H9 (cell line): ENCODE measurements at regions not wholly inside any gene's neighbourhood (a gene's known extent, or its start where the extent isn't known, plus 50 kb on each side); places are given as distances from the start of the nearest gene placed in this dataset.

ENCODE experiments used
- DNase-seq: peaks from one replicate; pipeline ENCODE4 v3.0.0-alpha.2; 2017
- H2AFZ ChIP-seq: one replicate; pipeline ENCODE4 v1.6.1; 2013; ENCODE audit warnings: mild to moderate bottlenecking, low read length, control low read depth, moderate library complexity
- H2AK5ac ChIP-seq: 2 replicates; pipeline ENCODE4 v1.6.1; 2013; ENCODE audit warnings: low read length, control low read depth, mixed read lengths; ENCODE audit not compliant: insufficient read length
- H2BK120ac ChIP-seq: one replicate; pipeline ENCODE4 v1.6.1; 2013; ENCODE audit warnings: low read depth, mild to moderate bottlenecking, low read length, control low read depth, inconsistent platforms; ENCODE audit not compliant: poor library complexity, severe bottlenecking
- H2BK12ac ChIP-seq: 2 replicates; pipeline ENCODE4 v1.6.1; 2013; ENCODE audit warnings: low read length, control low read depth, mixed read lengths, low read depth; ENCODE audit not compliant: insufficient read length
- H2BK15ac ChIP-seq: 2 replicates; pipeline ENCODE4 v1.6.1; 2013; ENCODE audit warnings: low read depth, low read length, control low read depth
- H2BK20ac ChIP-seq: one replicate; pipeline ENCODE4 v1.6.1; 2013; ENCODE audit warnings: low read depth, mild to moderate bottlenecking, low read length, control low read depth, inconsistent platforms; ENCODE audit not compliant: poor library complexity, severe bottlenecking
- H2BK5ac ChIP-seq: 2 replicates; pipeline ENCODE4 v1.6.1; 2013; ENCODE audit warnings: low read length, control low read depth, mixed read lengths; ENCODE audit not compliant: insufficient read length
- H3K14ac ChIP-seq: 2 replicates; pipeline ENCODE4 v1.6.1; 2013; ENCODE audit warnings: low read length, control low read depth; ENCODE audit not compliant: insufficient read depth
- H3K18ac ChIP-seq: 2 replicates; pipeline ENCODE4 v1.6.1; 2013; ENCODE audit warnings: low read depth, mild to moderate bottlenecking, mixed read lengths, low read length, control low read depth; ENCODE audit not compliant: insufficient read length
- H3K23ac ChIP-seq: 2 replicates; pipeline ENCODE4 v1.6.1; 2013; ENCODE audit warnings: low read length, control low read depth, mixed read lengths, low read depth; ENCODE audit not compliant: insufficient read length
- H3K23me2 ChIP-seq: 2 replicates; pipeline ENCODE4 v1.6.1; 2013; ENCODE audit warnings: low read depth, mild to moderate bottlenecking, mixed read lengths, low read length, control low read depth; ENCODE audit not compliant: insufficient read length, poor library complexity, severe bottlenecking
- H3K27ac ChIP-seq: 2 replicates; pipeline ENCODE4 v1.5.1; 2013; ENCODE audit warnings: low read length, control low read depth, mixed read lengths, low read depth; ENCODE audit not compliant: insufficient read length
- H3K27me3 ChIP-seq: 2 replicates; pipeline ENCODE4 v1.6.1; 2013; ENCODE audit warnings: low read length, control low read depth, inconsistent platforms; ENCODE audit not compliant: insufficient read depth
- H3K4ac ChIP-seq: 2 replicates; pipeline ENCODE4 v1.6.1; 2013; ENCODE audit warnings: low read depth, mild to moderate bottlenecking, control low read depth, inconsistent platforms, low read length, moderate library complexity
- H3K4me1 ChIP-seq: 2 replicates; pipeline ENCODE4 v1.6.1; 2013; ENCODE audit warnings: low read length, control low read depth, inconsistent platforms; ENCODE audit not compliant: insufficient read depth
- H3K4me2 ChIP-seq: 2 replicates; pipeline ENCODE4 v1.6.1; 2013; ENCODE audit warnings: low read length, control low read depth, mixed read lengths; ENCODE audit not compliant: insufficient read length, insufficient read depth
- H3K56ac ChIP-seq: 2 replicates; pipeline ENCODE4 v1.6.1; 2013; ENCODE audit warnings: low read depth, mild to moderate bottlenecking, mixed read lengths, low read length, control low read depth; ENCODE audit not compliant: insufficient read length
- H3K79me1 ChIP-seq: 2 replicates; pipeline ENCODE4 v1.6.1; 2013; ENCODE audit warnings: low read depth, mild to moderate bottlenecking, moderate library complexity, low read length, control low read depth, inconsistent platforms; ENCODE audit not compliant: insufficient read depth, poor library complexity, severe bottlenecking
- H3K79me2 ChIP-seq: 2 replicates; pipeline ENCODE4 v1.6.1; 2013; ENCODE audit warnings: low read length, control low read depth, inconsistent platforms; ENCODE audit not compliant: insufficient read depth
- H3K9ac ChIP-seq: 2 replicates; pipeline ENCODE4 v1.6.1; 2013; ENCODE audit warnings: low read length, control low read depth, mixed read lengths; ENCODE audit not compliant: insufficient read length; ENCODE audit errors: extremely low read depth
- H3K9me3 ChIP-seq: one replicate; pipeline ENCODE4 v1.6.1; 2013; ENCODE audit warnings: low read depth, low read length, inconsistent platforms; ENCODE audit not compliant: control insufficient read depth
- H3T11ph ChIP-seq: one replicate; pipeline ENCODE4 v1.6.1; 2013; ENCODE audit warnings: mild to moderate bottlenecking, low read length, control low read depth, inconsistent platforms
- H4K20me1 ChIP-seq: one replicate; pipeline ENCODE4 v1.6.1; 2013; ENCODE audit not compliant: control insufficient read depth, insufficient read length, insufficient read depth
- H4K5ac ChIP-seq: 2 replicates; pipeline ENCODE4 v1.6.1; 2013; ENCODE audit warnings: low read depth, mild to moderate bottlenecking, mixed read lengths, low read length, control low read depth; ENCODE audit not compliant: insufficient read length
- H4K8ac ChIP-seq: replicated peaks from 2 replicates; pipeline ENCODE4 v1.6.1; 2013; ENCODE audit warnings: low read length, control low read depth, mixed read lengths, low read depth; ENCODE audit not compliant: insufficient read length
- H4K91ac ChIP-seq: 2 replicates; pipeline ENCODE4 v1.6.1; 2013; ENCODE audit warnings: low read depth, mild to moderate bottlenecking, moderate library complexity, mixed read lengths, low read length, control low read depth; ENCODE audit not compliant: insufficient read length
- H3K27ac Mint-ChIP-seq, 3 experiments: 2 replicates in 2 of 3; 3 replicates in 1 of 3; pipeline ENCODE4 v1.8.0; 2020 to 2021; ENCODE audit warnings: mixed read lengths in 3 of 3, mild to moderate bottlenecking in 1 of 3, moderate library complexity in 1 of 3
- H3K27me3 Mint-ChIP-seq: 2 replicates; pipeline ENCODE4 v1.8.0; 2021; ENCODE audit warnings: low read depth, mild to moderate bottlenecking, moderate library complexity, mixed read lengths
- H3K36me3 Mint-ChIP-seq, 3 experiments: 2 replicates in 2 of 3; 3 replicates in 1 of 3; pipeline ENCODE4 v1.8.0; 2020 to 2021; ENCODE audit warnings: low read depth in 3 of 3, mixed read lengths in 3 of 3; ENCODE audit not compliant: insufficient read depth in 1 of 3
- H3K4me1 Mint-ChIP-seq, 2 experiments: 2 replicates each; pipeline ENCODE4 v1.8.0; 2020; ENCODE audit warnings: mixed read lengths in 2 of 2
- H3K4me3 Mint-ChIP-seq, 2 experiments: 2 replicates in 1 of 2; 3 replicates in 1 of 2; pipeline ENCODE4 v1.8.0; 2020 to 2021; ENCODE audit warnings: mild to moderate bottlenecking in 2 of 2, mixed read lengths in 2 of 2, moderate library complexity in 1 of 2
- H3K9me3 Mint-ChIP-seq, 2 experiments: 2 replicates in 1 of 2; 3 replicates in 1 of 2; pipeline ENCODE4 v1.8.0; 2020; ENCODE audit warnings: mild to moderate bottlenecking in 2 of 2, mixed read lengths in 2 of 2, moderate library complexity in 1 of 2
- CTCF ChIP-seq: fragments of 200-600 bp; sonication (generic); conservative IDR thresholded peaks from 3 replicates; pipeline ENCODE4 v1.8.0; 2021; ENCODE audit warnings: antibody characterized with exemption, mild to moderate bottlenecking
- WGBS: extraction: QIAGEN DNeasy Blood & Tissue Kit; methylation state at CpG from one replicate; pipeline ENCODE4 v1.1.7; 2013; ENCODE audit warnings: missing lambda C conversion rate, low lambda C conversion rate, mixed read lengths; ENCODE audit not compliant: insufficient read length; ENCODE audit errors: extremely low coverage; 5-methylcytosine and 5-hydroxymethylcytosine counted together

- Histone ChIP-seq H2BK5ac (no peak overlapping the region), H3K9me3 (no peaks in the 10 kb centered on the region), H4K20me1 (no peaks in the 10 kb centered on the region), H3K4me2 (no peak overlapping the region), H3K79me1 (no peaks in the 10 kb centered on the region), H4K91ac (no peak overlapping the region), H2BK120ac (no peak overlapping the region), H4K5ac (no peak overlapping the region), H2BK15ac (no peak overlapping the region), H4K8ac (no peak overlapping the region), H3K79me2 (no peaks in the 10 kb centered on the region), H3K4me1 (no peaks in the 10 kb centered on the region), H3K18ac (no peak overlapping the region), H3K27me3 (no peaks in the 10 kb centered on the region), H3K27ac (no peak overlapping the region), H3K23ac (no peak overlapping the region), H2AK5ac (no peak overlapping the region), H2AFZ (no peak overlapping the region), H3K23me2 (peaks cover 3% of the 10 kb centered on the region), H3K9ac (no peak overlapping the region), H2BK12ac (no peak overlapping the region), H3K56ac (no peak overlapping the region), H3T11ph (no peak overlapping the region), H3K4ac (no peak overlapping the region), H2BK20ac (no peak overlapping the region), H3K14ac (no peak overlapping the region)
- H3K9me3 Mint-ChIP-seq = peaks cover 15 to 25% of the 10 kb centered on the region in 2 experiments
- H3K27me3 Mint-ChIP-seq = no peaks in the 10 kb centered on the region; the same call in 1 of the 2 replicates
- DNase-seq = no peak
- H3K27ac Mint-ChIP-seq = no peak overlapping the region
- no peak for TF ChIP-seq CTCF
- H3K36me3 Mint-ChIP-seq = peaks cover 10 to 26% (median 11%) of the 10 kb centered on the region in 3 experiments
- WGBS = no CpG with 5 or more reads among the region's 5 CpGs
- no peak overlapping the region for H3K4me3 Mint-ChIP-seq
- peaks cover 9 to 13% of the 10 kb centered on the region in 2 experiments for H3K4me1 Mint-ChIP-seq
Observed at GRCh38 chr7:70867513-70867912, 264.4 kb upstream of the GALNT17 start.
